ENCODE measurements at regions not wholly inside any gene's neighbourhood (a gene's known extent, or its start where the extent isn't known, plus 50 kb on each side); places are given as distances from the start of the nearest gene placed in this dataset.

DNA sequence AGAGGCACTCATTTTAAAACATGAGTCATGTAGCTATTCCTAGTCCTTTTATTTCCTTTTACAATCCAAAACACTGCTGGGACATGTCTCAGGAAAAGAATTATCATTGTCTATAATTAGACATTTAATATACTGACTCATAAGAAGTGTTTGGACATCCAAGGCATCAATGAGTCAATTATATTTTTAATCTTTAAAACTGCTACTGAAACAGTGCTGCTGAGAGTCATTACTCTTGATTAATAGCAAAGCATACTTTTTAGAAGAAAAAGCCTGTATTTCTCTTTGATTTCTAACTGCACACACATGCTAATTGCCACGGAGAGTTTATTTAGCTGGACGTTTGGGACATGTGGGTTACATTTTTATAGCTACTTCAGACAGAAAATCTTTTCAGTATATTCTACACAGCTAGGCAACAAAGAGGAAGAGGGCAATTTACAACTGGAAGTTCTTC is 1249.0 kb upstream of the CDH18 start:
- H3K36me3 ChIP-seq = no peaks in the 10 kb centered on the region
- peak overlapping the region in 3 of 10 donors; percentile 17 to 44 (median 38) for H3K27ac ChIP-seq
- TF ChIP-seq, protein P1, sequence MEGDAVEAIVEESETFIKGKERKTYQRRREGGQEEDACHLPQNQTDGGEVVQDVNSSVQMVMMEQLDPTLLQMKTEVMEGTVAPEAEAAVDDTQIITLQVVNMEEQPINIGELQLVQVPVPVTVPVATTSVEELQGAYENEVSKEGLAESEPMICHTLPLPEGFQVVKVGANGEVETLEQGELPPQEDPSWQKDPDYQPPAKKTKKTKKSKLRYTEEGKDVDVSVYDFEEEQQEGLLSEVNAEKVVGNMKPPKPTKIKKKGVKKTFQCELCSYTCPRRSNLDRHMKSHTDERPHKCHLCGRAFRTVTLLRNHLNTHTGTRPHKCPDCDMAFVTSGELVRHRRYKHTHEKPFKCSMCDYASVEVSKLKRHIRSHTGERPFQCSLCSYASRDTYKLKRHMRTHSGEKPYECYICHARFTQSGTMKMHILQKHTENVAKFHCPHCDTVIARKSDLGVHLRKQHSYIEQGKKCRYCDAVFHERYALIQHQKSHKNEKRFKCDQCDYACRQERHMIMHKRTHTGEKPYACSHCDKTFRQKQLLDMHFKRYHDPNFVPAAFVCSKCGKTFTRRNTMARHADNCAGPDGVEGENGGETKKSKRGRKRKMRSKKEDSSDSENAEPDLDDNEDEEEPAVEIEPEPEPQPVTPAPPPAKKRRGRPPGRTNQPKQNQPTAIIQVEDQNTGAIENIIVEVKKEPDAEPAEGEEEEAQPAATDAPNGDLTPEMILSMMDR (IDR thresholded peaks at IDR 0.05) = no peak
- DNase-seq = no peak
- H3K9me3 ChIP-seq = peaks cover 0 to 4% (median 0%) of the 10 kb centered on the region in 11 donors
- 32 to 45% methylated on average over 2 of the region's 2 CpGs for WGBS, 2 donors
- no peaks in the 10 kb centered on the region for H3K27me3 ChIP-seq
- intact Hi-C loops (cut with DNase I) = no loop called here
- peak in 7 of 8 donors; percentile 33 to 94 (median 82) for ATAC-seq
- peaks cover 0 to 16% (median 0%) of the 10 kb centered on the region in 9 donors for H3K4me1 ChIP-seq
- H3K4me3 ChIP-seq = no peak overlapping the region

DNA sequence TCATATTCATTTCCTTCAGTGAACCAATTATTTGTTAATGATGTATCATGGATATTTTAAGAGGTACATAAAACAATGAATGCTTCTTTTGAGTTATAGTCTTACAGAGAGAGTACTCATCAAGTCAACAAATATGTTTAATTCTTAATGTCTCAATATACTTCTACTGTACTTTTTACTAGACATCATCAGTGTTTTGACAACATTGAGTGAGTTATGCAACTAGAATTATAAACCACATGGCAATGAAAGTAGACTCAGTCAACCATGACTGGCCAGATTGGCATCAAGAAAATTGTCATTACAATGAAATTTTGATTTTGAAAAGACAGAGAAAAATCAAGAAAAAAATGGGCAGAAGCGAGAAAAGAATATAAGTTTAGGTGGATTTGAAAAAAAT is 1248.1 kb upstream of the CDH18 start:
- WGBS, 2 donors = 87 to 93% methylated on average over 1 of the region's 1 CpG
- Histone ChIP-seq H3K27me3 (no peaks in the 10 kb centered on the region), H3K9me3 (peaks cover 0 to 9% (median 0%) of the 10 kb centered on the region in 11 donors), H3K4me1 (peaks cover 0 to 16% (median 0%) of the 10 kb centered on the region in 9 donors), H3K4me3 (no peak overlapping the region), H3K27ac (no peak overlapping the region), H3K36me3 (no peaks in the 10 kb centered on the region)
- ATAC-seq = no peak
- no peak for DNase-seq
- intact Hi-C loops (cut with DNase I) = no loop called here
- TF ChIP-seq, protein P1 (IDR thresholded peaks at IDR 0.05) = no peak

DNA sequence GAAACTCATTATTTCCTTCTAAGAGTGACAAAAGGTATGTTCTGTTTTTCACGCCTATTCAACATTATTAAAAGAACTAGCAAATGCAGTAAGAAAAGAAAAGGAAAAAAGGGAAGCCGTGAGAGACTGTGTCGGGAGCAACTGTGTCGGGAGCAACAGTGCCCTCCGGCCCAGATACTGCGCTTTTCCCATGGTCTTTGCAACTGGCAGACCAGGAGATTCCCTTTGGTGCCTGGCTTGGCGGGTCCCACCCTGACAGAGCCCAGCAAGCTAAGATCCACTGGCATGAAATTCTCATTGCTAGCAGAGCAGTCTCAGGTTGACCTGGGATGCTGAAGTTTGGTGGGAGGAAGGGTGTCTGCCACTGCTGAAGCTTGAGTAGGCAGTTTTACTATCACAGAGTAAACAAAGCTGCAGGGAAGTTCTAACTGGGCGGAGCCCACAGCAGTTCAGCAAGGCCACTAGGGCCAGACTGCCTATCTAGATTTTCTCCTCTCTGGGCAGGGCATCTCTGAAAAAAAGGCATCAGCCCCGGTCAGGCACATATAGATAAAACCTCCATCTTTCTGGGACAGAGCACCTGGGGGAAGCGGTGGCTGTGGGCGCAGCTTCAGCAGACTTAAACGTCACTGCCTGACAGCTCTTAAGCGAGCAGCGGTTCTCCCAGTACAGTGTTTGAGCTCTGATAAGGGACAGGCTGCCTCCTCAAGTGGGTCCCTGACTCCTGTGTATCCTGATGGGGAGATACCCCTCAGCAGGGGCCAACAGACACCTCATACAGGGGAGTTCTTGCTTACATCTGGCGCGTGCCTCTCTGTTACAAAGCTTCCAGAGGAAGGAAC is 1237.4 kb upstream of the CDH18 start:
- TF ChIP-seq, protein P1 (IDR thresholded peaks at IDR 0.05) = no peak
- H3K36me3 ChIP-seq = no peaks in the 10 kb centered on the region
- ATAC-seq (no peak), DNase-seq (no peak)
- no peak overlapping the region for H3K4me3 ChIP-seq
- WGBS, 2 donors = 76 to 77% methylated on average over 16 of the region's 16 CpGs
- H3K27me3 ChIP-seq = no peaks in the 10 kb centered on the region
- intact Hi-C loops (cut with DNase I) = no loop called here
- H3K9me3 ChIP-seq = peaks cover 0 to 28% (median 0%) of the 10 kb centered on the region in 11 donors
- no peak overlapping the region for H3K27ac ChIP-seq
- H3K4me1 ChIP-seq = no peaks in the 10 kb centered on the region

DNA sequence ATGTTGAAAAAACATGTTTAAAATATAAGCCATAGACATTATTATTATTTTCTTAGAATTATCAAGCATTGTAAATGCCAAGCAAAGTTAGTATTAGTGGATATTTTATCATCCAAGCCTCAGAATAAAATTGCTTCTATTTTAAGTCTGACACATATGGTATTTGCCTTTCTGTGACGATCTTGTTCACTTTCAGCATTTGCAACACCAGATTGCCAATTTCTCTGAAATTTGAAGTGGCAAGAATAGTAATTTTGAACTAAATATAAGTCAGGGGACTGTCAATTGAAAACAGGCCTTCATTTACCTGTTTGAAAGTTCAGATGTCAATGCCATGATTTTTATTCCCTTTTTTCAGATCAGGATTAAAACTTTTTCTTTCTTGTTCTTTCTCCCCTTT is 1233.6 kb upstream of the CDH18 start:
- Histone ChIP-seq H3K9me3 (peaks cover 0 to 8% (median 0%) of the 10 kb centered on the region in 11 donors), H3K4me3 (no peak overlapping the region), H3K27ac (no peak overlapping the region), H3K4me1 (no peaks in the 10 kb centered on the region), H3K27me3 (no peaks in the 10 kb centered on the region), H3K36me3 (no peaks in the 10 kb centered on the region)
- WGBS, 2 donors = 64 to 81% methylated on average over 1 of the region's 1 CpG
- DNase-seq = no peak
- intact Hi-C loops (cut with DNase I) = no loop called here
- TF ChIP-seq, protein P1 (IDR thresholded peaks at IDR 0.05) = no peak
- ATAC-seq = no peak
